HG03460 (cell line): ENCODE measurements at regions not wholly inside any gene's neighbourhood (a gene's known extent, or its start where the extent isn't known, plus 50 kb on each side); places are given as distances from the start of the nearest gene placed in this dataset.

Source experiments
- ATAC-seq: cut with Tn5 transposase; IDR thresholded peaks from one replicate; pipeline ENCODE4 v1.9.1; 2021; ENCODE audit not compliant: unreplicated experiment

GRCh38 chr18:37660658-37661057, 95.1 kb upstream of the CELF4 start:
- no peak for ATAC-seq

GRCh38 chr18:37659906-37660305, 94.3 kb upstream of the CELF4 start:
- no peak for ATAC-seq

GRCh38 chr18:37658894-37659293, 93.3 kb upstream of the CELF4 start:
- no peak for ATAC-seq

GRCh38 chr18:37657493-37657892, 91.9 kb upstream of the CELF4 start:
- no peak for ATAC-seq

GRCh38 chr18:37654731-37655369, 89.3 kb upstream of the CELF4 start:
- ATAC-seq = no peak

DNA sequence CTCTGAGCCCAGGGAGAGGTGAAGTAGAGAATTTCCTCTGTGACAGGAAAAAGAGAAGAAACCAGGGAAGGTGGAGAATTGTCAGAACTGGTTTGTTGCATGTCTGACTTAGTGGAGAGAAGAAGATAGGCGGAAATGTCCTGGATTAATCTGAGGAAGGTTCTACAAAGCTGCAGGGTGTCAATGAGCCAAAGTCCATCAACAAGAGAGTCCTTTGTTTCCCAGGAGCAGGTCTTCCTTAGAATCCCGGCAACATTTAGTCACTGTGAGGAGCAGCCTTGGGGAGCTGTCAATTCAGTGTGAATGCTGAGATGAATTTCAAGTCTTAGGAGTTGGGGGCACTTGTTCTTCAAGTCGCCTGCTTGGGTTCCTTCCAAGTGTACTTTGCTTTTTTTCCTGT, 88.4 kb upstream of the CELF4 start:
- ATAC-seq = no peak

DNA sequence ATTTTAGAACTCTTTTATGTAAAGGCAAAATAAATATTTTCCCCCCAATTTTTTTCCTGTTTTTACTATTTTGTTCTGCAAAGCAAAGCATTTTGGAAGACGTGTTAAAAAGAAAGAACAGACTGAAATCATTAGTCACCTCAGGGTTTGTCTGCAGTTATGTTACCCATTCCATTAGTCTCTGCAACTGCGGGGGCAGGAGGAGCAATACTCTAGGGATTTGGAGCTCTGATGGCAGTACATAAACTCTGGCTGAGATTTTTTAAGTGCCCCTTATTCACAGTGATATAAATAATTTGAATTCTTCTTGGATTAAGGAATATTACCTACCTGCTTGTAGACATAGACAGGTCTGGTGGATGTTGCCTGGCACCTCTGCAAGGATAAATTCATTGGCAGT, 88.0 kb upstream of the CELF4 start:
- no peak for ATAC-seq

DNA sequence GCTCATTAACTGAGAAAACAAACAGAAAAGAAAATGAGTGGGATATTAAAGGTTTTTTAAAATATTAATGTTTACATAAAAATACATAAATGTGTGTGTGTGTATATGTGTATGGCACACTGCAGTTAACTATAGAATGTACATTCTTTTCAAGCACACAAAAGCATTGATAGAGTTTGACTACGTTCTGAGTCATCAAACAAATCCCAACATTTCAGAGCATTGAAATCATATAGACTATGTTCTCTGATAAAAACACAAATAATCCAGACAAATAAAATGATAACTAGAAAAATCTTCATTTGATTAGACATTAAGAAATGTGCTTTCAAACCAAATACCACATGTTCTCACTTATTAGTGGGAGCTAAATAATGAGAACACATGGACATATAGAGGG, 84.3 kb upstream of the CELF4 start:
- ATAC-seq = no peak

GRCh38 chr18:37649416-37649815, 83.8 kb upstream of the CELF4 start:
- no peak for ATAC-seq

DNA sequence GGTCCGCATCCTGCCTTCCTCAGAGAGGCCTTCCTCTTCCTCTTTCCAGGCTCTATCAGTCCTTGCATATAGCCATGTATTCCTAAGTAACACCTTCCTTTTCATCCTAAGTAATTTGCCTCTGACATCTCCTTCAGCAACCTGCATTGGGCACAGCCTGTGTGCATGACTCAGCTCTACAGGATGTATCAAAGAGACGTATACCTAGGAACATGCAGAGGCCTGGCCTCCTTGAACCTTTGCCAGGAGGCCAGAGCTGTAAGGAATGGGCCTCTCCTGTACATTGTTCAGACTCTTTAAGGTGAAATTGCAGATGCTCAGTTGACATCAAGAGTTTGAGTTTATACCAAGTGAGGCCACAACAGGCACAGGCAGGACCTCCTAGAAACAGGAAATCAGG, 76.0 kb upstream of the CELF4 start:
- no peak for ATAC-seq

GRCh38 chr18:37640504-37640903, 74.9 kb upstream of the CELF4 start:
- ATAC-seq = no peak

DNA sequence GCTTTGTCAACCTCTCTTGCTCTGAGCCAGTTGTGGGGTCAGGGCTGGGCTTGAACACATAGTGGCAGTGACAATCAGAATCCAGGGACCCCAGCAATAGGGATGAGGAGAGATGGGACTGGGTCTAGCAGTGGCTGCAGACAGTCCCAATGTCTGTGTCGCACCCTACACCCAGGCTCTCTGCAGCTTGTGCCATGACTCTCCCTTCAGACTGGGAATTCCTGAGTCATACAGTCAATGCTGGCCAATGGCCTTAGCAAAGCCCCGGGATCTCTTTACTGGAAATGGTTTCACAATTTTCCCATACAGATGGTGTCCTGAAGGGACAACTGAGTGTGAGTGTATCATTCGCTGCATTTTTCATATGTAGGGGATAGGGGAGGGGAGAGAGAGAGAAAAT, 74.2 kb upstream of the CELF4 start:
- no peak for ATAC-seq

DNA sequence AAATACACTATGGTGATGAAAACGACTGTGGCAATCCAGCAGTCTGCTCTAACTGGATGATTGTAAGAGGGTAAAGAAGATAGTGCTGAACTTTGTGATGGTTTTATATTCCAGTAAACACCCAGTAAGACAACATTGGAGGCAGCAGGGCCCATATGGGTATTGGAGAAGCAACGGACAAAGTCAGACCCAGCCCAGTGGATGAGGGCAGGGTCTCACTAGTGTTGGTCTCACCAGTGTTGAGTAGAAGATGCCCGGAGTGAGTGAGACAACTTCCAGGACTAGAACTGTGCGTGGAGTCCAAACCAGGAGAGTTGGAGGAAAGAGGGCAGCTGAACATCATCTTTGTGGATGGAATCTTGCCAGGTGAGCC, 71.9 kb upstream of the CELF4 start:
- no peak for ATAC-seq

- ATAC-seq = no peak
These were observed 71.4 kb upstream of the CELF4 start for GRCh38 chr18:37636831-37637477.

GRCh38 chr18:37634516-37634915, 68.9 kb upstream of the CELF4 start:
- no peak for ATAC-seq

GRCh38 chr18:37631422-37631821, 65.8 kb upstream of the CELF4 start:
- no peak for ATAC-seq

- no peak for ATAC-seq
These were observed 64.7 kb upstream of the CELF4 start for GRCh38 chr18:37630334-37630733.

DNA sequence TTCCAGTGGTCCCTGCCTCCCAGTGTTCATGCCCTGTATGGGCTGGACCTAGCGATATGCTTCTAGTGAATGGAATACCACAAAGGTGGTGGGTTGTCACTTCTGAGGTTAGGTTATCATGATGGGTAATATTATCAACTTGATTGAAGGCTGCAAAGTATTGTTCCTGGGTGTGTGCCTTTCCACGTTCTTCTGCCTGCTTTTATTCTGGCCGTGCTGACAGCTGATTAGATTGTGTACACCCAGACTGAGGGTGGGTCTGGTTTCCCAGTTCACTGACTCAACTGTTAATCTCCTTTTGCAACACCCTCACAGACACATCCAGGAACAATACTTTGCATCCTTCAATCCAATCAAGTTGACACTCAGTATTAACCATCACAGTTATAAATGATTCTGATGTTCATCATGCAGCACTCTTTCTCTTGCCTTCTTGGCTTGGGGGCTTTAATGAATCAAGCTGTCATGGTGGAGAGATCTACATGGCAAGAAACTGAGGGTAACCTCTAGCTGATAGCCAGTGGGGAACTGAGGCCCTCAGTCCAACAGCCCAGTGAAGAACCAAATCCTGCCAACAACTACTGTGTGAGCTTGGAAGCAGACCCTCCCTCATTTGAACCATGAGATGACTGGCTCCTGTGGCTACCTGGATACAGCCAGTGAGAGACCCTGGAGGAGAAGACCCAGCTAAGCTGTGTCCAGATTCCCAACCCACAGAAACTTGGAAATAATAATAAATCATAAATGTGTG, 63.0 kb upstream of the CELF4 start:
- ATAC-seq = no peak

GRCh38 chr18:37624318-37624717, 58.7 kb upstream of the CELF4 start:
- ATAC-seq = no peak

DNA sequence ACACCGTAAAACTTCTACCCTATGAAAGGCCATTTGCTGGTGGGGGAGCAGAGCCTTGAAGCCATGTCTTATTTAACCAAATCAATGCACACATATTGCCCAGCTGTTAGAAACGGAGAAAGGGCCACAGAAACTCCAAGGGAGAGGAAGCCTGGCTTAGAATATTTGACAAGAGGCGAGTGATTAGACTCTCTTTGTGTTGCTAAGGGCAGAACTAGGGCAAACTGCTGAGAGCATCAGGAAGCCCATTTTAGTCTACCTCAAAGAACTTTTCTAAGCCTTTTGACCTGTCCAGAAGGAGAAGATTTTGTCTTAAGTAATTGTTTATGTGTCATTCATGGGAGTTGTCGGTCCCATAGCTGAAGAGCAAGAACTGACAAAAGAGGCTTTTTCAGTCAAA, 54.4 kb upstream of the CELF4 start:
- no peak for ATAC-seq

GRCh38 chr18:37617623-37618022, 52.0 kb upstream of the CELF4 start:
- no peak for ATAC-seq
